SK-N-MC (cell line): ENCODE measurements at regions not wholly inside any gene's neighbourhood (a gene's known extent, or its start where the extent isn't known, plus 50 kb on each side); places are given as distances from the start of the nearest gene placed in this dataset.

Source experiments
- EZH2 ChIP-seq: fragments of 200-600 bp; sonication (generic); IDR thresholded peaks from one replicate; pipeline ENCODE4 v1.6.1; 2017; ENCODE audit warnings: antibody characterized with exemption
- POLR2AphosphoS5 ChIP-seq: IDR thresholded peaks from 2 replicates; pipeline ENCODE4 v1.6.1; 2012; ENCODE audit warnings: mild to moderate bottlenecking, low read depth, low read length, borderline replicate concordance

DNA sequence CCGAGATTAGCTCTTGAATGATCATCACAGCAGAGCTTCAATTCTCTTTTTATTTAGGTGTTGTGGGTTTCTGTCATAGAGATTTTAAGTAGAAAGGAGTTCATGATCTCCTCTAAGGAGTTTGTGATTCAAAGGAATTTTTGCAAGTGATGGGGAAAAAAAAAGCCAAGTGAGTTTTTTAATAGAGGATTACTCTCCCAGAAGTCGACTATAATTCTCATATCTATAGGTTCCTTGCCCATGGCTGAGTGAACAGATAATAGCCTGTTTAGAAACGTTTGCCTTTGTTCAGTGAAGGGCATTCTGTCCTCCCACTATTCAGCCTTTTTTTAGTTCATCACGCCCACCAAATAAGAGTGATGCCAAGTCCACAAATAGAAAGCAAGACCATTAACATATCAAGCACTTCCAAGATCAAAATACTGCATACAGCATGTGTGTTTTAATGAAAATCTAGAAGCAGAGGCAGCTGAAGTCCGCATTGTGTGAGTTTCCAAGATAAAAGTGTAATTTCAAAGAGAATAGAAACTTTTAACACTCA, 398.4 kb upstream of the CNTN3 start:
- TF ChIP-seq POLR2AphosphoS5 (no peak), EZH2 (no peak)
